ENCODE measurements at regions not wholly inside any gene's neighbourhood (a gene's known extent, or its start where the extent isn't known, plus 50 kb on each side); places are given as distances from the start of the nearest gene placed in this dataset.

DNA sequence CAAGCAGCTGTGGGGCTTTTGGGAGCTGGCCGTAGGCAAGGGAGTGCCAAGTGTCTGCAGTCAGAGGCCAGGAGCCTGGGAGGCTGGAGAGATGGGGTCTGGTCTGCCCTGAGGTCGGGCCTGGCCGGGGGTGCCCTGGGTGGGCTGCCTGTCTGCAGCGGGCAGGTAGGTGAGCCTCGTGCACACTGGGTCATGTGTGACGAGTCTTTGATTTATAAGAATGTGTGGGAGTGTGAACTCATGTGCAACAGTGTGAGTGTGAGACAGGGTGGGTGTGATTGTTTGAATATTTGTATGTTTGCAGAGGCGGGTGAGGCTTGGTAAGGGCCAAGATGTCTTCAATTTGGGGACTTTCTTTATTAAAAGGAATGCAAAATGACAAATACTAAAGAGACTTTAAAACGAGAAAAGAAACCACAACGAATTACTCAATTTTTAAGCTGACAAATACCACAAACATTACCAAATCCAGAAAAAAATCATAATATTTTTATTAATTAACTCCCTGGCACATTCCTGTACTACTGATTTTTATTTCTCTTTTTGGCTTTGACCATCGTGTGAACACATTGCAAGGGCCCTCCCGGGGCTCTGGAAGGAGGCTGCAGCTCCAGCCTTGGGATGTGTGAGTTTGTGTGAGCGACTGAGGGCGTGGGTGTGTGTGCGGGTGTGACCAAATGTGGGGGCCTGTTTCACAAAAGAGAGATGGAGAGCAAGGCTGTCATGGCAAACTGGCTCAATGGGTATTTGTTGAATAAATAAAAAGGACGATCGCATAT is 110.3 kb upstream of the WNT4 start (continued):
- TF ChIP-seq, protein P1, sequence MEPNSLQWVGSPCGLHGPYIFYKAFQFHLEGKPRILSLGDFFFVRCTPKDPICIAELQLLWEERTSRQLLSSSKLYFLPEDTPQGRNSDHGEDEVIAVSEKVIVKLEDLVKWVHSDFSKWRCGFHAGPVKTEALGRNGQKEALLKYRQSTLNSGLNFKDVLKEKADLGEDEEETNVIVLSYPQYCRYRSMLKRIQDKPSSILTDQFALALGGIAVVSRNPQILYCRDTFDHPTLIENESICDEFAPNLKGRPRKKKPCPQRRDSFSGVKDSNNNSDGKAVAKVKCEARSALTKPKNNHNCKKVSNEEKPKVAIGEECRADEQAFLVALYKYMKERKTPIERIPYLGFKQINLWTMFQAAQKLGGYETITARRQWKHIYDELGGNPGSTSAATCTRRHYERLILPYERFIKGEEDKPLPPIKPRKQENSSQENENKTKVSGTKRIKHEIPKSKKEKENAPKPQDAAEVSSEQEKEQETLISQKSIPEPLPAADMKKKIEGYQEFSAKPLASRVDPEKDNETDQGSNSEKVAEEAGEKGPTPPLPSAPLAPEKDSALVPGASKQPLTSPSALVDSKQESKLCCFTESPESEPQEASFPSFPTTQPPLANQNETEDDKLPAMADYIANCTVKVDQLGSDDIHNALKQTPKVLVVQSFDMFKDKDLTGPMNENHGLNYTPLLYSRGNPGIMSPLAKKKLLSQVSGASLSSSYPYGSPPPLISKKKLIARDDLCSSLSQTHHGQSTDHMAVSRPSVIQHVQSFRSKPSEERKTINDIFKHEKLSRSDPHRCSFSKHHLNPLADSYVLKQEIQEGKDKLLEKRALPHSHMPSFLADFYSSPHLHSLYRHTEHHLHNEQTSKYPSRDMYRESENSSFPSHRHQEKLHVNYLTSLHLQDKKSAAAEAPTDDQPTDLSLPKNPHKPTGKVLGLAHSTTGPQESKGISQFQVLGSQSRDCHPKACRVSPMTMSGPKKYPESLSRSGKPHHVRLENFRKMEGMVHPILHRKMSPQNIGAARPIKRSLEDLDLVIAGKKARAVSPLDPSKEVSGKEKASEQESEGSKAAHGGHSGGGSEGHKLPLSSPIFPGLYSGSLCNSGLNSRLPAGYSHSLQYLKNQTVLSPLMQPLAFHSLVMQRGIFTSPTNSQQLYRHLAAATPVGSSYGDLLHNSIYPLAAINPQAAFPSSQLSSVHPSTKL (CRISPR knock-in tag; IDR thresholded peaks at IDR 0.05): no peak
- TF ChIP-seq, protein P2, sequence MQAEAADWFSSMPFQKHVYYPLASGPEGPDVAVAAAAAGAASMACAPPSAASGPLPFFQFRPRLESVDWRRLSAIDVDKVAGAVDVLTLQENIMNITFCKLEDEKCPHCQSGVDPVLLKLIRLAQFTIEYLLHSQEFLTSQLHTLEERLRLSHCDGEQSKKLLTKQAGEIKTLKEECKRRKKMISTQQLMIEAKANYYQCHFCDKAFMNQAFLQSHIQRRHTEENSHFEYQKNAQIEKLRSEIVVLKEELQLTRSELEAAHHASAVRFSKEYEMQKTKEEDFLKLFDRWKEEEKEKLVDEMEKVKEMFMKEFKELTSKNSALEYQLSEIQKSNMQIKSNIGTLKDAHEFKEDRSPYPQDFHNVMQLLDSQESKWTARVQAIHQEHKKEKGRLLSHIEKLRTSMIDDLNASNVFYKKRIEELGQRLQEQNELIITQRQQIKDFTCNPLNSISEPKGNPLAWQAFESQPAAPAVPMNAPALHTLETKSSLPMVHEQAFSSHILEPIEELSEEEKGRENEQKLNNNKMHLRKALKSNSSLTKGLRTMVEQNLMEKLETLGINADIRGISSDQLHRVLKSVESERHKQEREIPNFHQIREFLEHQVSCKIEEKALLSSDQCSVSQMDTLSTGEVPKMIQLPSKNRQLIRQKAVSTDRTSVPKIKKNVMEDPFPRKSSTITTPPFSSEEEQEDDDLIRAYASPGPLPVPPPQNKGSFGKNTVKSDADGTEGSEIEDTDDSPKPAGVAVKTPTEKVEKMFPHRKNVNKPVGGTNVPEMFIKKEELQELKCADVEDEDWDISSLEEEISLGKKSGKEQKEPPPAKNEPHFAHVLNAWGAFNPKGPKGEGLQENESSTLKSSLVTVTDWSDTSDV (CRISPR knock-in tag; IDR thresholded peaks at IDR 0.05): no peak
- TF ChIP-seq, protein P3, sequence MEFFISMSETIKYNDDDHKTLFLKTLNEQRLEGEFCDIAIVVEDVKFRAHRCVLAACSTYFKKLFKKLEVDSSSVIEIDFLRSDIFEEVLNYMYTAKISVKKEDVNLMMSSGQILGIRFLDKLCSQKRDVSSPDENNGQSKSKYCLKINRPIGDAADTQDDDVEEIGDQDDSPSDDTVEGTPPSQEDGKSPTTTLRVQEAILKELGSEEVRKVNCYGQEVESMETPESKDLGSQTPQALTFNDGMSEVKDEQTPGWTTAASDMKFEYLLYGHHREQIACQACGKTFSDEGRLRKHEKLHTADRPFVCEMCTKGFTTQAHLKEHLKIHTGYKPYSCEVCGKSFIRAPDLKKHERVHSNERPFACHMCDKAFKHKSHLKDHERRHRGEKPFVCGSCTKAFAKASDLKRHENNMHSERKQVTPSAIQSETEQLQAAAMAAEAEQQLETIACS (CRISPR knock-in tag; IDR thresholded peaks at IDR 0.05): no peak
- TF ChIP-seq HNRNPL (IDR thresholded peaks at IDR 0.05; ENCODE audit: low read depth, low read length): no peak
- no peak for TF ChIP-seq SPEN (CRISPR knock-in tag; IDR thresholded peaks at IDR 0.05; ENCODE audit: low read depth)
- no peak for TF ChIP-seq SMAD1 (CRISPR knock-in tag; IDR thresholded peaks at IDR 0.05; ENCODE audit: borderline replicate concordance, low read depth)
- TF ChIP-seq CEBPG (CRISPR knock-in tag; IDR thresholded peaks at IDR 0.05): no peak

Measured in HepG2 (cell line).